ENCODE measurements at regions not wholly inside any gene's neighbourhood (a gene's known extent, or its start where the extent isn't known, plus 50 kb on each side); places are given as distances from the start of the nearest gene placed in this dataset.
A peak's percentile ranks its signal among the peaks of the same experiment; 100 is the strongest.

DNA sequence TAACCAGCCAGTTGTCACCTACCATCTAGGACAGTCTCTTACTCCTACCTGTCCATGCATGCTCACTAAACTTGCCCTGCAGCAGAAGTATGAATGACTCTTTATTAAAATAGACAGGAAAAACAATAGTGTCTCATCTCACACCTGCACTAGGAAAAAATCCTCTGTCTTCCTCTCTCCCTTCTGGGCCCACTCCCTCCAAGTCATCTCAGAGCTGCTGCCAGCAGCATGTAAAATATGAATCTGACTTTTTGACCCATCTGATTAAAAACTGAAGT lies 93.5 kb upstream of the THBS1 start:
- DNase-seq, result no peak

DNA sequence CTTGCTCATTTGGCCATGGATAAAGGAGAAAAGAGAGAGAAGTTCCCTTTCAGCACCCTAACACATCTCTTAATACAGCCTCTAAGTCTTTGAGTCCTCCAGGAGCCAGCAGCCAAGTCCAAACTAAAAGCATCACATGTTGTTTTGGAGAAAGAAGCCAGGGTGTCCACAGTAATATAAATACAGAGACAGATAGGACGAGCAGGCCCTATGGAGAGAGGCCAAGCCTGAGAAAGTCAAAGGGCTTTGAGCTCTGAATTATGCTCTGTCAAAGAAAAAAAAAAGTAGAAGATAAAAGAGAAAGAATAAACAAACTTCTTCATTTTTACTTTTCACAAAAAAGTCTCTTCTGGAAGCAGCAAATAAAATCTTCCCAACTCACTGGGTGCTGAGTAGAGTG lies 92.4 kb upstream of the THBS1 start:
- DNase-seq, result no peak

DNA sequence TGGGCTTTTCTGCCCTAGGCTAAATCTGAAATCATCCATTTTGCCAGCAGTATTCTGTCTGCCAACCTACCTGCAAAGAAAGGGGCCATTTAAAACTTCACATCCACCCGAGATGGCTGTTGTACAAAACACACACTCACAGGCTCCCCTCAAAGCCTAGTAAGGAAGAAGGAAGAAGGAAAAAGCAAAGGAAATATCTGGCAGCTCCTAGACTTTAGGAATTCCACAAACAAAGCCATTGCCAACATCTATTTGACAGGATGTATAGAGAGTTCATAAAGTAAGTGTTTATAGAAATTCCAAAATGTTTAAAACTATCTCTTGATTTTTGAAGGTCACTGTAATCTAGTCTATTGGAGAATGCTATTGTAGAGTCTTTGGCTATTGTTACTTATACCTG lies 91.9 kb upstream of the THBS1 start:
- DNase-seq, result peak; percentile 23

DNA sequence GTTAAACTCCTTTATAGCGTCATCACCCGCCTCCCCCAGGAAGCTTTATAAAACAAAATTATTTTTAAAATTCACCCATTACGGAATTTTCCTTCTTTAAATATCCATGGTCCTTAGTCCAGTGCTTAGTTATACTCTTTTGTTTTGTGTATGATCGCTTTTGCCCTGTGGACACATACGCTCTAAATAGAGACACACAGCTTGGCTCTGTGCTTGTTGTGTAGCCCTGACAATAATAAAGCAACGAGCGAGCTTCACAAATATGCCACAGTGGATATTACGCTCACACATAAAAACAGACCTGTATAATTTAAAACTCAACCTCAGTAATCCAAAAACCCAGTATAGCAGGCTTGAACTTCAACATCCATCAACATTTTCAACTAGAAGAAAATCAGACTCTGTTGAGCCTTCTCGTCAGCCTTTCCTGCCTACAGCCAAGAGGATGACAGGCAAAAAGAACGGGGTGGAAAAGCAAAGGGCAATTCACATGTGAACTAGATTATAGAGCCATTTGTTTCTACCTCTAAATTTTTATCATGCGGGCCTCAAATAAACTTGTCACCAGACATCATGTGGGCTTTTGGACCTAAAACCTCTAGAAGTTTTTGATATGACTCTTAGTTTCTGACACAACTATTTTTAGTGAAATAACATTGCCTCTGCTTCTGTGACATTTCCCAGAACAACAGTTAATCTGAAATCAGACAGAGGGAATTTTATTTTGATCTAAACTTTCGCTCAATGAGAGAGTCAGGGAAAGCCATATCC lies 89.6 kb upstream of the THBS1 start:
- no peak for DNase-seq

DNA sequence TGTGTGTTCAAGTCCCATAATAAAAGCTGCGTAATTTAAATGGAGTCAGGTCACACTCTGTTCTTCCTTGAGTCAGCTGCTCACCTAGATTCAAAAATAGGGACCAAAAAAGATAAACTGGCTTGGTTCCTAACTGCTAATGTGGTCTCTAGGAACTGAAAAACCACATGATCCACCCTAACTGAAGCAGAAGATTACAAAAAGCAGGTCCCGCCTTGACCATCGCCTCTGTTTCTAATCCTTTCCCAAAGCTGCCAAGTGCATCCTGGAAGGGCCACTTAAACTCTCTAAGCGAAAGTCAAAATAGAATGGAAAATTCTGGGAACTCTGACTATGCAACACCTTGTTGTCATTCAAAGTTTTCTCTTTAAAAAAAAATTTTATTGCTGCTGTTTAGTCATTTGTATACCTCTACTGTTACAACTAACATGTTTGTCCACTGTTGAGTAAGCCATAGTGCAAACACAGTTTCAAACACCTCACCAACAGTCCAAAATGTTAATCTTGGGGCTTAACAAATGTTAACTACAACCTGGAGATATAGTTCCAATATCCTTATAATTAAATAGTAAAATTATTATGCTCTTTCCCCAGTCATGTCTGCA lies 88.9 kb upstream of the THBS1 start:
- DNase-seq, result no peak

DNA sequence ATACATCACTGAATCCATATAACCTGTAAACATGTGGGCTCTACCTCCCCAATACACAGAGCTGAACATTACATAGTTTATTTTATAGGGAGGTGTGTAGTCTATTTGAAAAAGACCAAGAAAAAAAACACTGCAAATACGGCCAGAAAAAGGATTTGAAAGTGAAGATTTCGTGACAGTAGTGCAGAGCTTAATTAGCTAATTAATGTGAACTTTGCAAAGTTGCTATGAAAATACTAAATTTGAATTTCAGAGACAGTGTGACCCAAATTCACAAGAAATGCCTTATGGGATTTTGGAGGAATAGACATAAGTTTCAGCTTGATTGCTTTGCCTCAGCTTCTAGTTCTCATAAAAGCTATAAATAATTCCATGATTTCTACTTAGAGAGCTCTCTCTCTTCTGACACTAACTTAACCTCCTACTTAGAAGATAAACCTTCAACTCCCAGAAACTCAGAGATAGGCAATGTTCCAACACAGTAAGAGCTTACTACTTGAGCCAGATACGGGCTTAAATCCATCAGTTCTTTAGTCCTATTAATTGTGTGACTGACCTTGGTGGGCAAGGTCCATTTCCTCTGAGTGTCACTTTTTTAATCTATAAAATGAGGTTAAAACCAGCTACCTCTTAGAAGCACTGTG lies 87.3 kb upstream of the THBS1 start:
- no peak for DNase-seq

DNA sequence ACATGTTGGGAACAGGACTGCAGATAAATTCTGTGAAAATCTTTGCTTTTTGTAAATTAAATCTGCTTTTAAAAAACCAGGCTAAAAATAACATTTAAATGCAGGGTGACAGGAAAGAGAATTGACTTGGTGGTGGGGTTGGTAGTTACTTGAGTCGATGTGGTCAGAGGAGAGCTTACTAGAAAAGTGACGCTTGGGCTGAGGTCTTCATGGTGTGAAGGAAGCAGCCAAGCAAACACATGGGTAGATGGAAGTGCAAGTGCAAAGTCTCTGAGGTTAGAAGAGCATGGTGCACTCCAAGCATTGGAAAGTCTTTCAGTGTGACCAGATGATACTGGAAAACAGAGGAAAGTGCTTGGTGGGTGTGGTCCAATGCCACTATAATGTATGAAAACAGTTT lies 86.4 kb upstream of the THBS1 start:
- DNase-seq, result no peak

DNA sequence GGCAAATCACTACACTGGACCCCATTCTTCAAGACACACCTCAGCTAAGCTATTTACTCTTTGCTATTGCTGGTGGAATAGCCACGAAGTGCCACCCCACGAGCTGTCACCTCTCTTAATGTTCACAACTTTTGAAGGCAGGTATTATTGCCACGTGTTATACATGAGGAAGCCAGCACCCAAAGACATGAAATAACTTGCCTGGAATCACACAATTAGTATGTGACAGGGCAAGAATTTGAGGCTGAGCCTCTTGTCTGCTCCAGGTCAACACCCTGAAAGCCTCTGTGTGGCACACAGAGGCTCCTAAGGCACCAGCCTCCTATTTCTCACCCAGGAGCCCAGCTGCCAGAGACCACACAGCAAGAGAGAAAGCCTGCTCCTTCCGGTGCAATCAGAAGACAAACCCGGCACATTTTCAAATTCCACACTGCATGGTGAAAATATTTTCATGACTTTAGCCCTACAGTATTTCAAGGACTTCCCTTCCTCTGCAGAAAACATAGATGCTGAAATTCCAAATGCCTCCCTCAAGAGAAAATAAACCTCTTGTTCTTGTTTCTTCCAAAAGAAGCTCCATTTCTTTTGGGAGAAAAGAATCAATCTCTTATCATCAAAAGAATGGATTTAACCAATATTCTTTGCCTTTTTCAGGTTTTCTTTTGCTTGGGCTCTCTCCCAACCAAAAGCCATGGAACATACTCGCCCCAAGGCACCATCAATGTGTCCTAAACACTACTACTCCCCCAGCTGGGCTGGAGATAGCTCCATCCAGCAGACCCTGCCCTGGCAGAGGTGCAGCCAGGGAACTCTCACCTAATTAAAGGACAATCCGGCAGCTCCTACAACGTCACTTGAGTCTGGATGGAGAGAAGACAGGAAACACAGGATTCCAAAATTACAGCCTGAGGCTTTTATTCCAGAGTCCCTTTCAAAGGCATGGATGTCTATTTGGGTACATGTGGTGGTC lies 84.7 kb upstream of the THBS1 start:
- DNase-seq, result peak; percentile 64

DNA sequence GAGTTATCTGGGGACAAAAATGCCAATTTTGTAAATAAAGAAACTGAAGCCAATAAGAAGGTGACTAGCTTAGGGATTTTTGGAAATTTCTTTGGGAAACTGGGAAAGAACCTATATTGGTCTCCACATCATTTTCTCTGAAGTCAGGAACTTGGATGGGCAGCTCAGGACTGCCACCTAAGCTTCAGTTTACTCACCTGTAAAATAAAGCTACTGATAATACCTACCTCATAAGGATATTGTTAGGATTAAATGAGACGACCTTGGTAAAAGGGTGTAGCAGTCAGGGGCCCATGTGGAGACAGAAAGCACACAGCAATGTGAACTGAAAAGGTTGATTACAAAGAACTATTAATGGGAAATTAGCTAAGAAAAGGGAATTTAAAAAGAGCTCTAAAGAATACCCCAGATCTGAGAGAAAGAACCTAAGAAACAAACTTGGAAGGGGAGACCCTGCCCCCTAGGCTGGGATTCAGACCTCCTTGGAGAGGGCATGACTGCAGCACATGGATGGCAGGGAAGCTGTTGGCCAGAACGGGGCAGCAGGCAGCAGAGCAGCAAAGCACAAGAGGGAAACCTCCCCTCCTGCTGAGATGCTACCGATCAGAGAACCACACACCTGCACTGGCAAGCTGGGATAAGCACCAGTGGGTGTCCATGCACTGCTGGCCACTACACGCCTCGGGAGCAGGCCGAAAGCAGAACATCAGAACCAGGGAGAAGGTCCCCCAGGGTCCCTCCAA lies 83.7 kb upstream of the THBS1 start:
- no peak for DNase-seq

DNA sequence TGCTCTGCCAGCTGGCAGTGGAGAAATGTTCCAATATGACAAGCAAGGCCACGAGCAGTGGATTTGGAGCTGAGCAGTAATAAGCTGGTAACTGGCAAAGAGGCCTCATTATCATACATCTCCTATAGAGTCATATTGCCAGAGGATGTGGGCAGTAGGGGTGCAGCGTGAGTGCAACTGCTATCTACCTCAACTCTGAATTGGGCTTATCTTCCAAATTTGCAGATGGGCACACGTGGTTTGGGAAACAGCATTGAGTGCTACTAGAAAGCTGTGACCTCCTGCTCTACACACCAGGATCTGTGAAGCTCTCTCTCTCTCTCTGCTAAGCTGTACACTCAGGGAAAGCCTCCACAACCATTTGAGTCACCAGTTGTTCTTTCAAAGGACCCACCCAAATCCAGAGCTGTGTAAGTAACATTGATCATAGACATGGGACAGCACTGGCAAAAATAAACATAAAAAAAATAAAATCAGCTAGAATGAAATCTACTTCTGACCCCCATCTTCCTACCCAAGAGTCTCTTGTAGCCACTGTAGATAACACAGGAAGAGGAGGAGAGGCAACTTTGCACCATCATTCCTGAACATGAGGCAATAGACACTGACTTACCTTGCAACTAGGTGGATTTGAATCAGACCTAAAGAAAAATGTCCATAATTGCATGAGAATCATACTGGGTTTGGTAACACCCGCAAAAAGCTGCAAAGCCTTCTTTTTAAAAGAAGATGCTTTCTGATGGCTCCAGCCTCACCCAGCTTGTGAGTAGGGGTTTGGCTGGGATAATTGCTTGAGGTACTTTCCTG lies 82.9 kb upstream of the THBS1 start:
- DNase-seq, result no peak

DNA sequence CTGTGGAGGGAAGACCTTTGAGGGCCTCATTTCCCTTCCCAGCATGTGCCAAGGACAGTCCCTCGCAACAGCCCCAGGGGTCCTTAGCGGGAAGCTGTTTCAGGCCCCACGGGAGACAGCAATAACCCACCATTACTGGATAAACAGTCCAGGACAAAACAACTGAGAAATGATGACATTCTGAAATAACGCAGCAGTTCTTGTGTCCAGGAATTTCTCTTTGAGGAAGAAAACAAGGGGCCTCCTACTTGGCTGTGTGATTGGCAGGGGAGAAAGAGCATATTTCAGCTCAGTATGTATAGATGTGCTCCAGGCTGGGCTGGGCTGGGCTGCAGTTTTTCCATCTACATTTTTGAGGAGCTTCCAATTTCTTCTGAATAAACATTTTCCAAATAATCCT lies 82.2 kb upstream of the THBS1 start:
- DNase-seq, result peak; percentile 96

DNA sequence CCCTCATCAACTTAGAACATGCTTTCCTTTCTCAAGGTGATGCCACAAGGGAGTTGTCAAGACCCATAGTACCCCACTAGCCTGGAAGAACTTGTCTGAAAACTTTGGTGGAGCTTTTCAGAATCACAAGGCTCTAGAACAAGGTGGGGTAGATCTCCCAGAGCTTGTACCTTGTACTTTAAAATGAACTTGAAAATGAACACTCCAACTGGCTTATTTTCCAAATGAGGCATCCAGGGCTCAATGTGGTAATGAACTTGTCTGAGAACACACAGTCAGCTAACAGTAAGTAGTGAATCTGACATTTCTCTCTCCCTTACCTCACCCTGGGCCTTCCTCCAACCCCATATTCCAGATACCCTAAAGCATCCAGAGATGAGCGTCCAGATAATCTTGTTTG lies 81.8 kb upstream of the THBS1 start:
- peak; percentile 91 for DNase-seq

DNA sequence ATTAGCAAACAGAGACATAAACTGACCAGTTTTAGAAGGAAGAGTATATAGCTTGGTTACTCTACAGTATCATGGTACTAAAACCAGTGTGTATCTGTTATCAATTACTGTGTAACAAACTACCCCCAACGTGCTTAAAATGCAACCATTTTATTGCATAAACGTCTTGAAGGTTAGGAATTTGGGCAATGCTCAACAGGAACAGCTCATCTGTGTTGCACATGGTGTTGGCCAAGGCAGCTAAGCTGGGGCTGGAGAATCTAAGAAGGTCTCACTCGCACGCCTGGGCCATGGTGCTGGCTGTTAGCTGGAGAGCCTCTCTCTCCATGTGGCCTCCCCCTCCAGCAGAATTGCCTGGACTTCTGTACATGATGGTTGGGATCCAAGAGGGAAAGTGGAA lies 81.2 kb upstream of the THBS1 start:
- DNase-seq, result peak; percentile 75

DNA sequence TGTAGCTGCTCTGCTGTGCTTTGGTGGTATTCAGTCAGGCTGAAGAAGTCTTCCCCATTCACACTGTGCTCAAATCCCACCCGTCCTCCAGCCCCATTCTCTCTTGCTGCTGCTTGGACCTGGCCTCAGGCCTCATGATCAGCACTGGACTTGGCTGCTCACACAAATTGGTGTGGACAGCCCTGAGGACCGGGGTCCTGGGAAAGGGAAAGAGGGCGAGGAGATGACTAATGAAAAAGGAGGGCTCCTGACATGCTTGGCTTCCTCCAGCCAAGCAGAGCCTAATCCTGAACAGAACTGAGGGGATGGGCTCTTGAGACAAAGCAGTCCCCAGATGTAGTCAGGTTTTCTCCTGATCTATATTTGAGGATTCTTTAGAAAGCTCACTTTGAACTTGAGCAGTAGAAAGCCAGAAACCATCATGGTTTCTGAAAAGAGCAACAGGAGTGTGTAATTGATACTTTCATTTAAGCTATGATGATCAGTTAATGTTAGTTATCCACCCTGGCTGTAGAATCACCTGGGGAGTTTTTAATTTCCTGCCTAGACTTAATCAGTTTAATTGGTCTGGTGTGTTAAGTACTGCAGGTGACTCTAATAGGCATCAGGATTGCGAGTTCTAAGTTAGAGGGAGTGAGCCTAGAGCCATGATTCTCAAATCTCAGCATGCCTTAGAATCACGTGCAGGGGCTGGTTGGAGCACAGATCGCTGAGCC lies 79.4 kb upstream of the THBS1 start:
- no peak for DNase-seq

DNA sequence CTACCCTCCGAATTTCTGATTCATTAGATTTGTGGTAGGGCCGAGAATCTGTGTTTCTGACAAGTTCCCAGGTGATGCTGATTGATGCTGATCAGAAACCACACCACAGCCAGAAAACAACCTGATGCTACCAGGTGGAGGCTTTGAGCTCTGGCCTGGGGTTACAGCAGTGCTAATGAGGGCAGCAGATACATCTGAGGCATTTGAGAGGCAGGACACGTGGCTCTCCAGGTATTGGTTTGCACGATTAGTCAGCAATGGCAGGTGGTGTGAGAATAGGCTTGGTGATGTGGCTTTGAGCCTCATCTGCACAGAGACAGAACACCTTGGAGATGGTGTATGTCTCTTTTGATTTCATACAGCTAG lies 78.8 kb upstream of the THBS1 start:
- DNase-seq, result no peak

DNA sequence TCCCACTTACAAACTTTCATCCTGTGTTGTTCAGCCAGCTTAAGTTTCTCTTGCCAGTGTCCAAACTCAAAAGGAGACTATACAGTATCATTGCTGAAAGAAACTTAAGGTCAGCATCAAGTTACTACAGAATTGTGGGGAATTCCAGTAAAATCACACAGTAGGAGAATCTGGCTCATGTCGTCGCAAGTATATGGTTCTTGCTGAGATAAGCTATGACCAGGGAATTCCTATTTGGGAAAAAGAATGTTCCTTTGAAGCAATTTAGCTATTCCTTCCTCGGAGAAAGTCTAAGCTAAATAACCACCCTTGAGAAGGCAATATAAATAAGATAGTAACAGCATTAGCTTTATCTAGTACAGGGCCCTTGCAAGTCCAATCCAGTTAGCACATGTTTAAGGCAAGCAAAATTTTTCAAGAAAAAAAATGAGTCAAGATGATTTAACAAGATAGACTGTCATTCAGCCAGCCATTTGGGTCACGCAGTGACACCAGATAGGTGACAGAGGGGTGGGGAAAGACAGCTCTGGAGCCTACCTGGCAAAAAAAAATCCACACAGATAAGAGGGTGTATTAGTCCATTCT lies 78.2 kb upstream of the THBS1 start:
- no peak for DNase-seq

DNA sequence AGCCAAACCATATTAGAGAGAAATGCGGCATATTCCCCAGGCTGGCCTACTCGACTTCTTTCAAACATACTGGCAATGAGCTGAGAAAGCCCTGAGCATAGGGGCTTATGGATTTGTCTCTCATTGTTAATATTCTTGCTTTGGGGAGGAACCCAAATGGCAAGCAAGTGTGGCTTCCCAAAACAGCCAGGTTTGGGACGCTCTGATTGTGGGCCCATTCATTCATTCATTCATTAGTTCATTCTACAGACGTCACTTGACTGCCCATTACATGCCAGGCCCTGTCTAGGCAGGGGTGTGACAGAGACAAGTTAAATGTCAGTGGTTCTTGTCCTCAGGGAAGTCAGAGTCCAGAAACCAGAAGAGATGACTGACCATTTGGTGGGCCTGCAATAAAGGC lies 77.4 kb upstream of the THBS1 start:
- DNase-seq, result no peak

DNA sequence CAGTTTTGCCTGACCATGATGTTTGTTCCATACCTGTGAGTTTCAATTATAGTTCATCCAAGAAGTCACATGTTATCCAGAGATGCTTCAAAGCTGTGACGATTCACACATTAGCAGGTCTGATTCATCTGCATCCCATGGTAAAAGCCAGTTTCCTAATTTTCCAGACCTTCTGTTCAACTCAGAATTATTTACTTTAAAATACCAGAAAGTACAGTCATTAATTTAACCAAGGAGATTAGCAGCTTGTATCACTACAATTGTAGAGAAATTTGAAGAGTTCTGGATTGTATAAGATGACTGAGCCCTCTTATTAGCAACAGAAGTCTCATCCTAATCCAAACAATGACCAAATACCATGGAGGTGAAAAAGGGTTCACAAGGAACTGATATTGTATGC lies 76.1 kb upstream of the THBS1 start:
- DNase-seq, result no peak

DNA sequence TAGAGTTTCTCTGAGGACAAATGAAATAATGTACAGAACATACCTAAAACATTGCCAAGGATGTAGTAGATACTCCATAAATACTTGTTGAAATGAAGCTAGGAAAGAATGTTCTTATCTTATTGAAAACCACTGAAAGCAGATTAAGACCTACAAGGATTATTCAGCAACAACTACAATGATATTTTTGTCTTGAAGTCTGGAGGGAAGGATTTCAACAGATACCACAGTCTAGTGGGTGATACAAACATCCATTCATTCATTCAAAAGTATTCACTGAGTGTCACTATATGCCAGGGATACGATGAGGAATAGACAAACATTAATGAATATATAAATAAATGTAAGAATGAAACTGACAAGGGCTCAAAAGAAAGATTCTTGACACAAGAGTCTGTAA lies 74.7 kb upstream of the THBS1 start:
- DNase-seq, result no peak

DNA sequence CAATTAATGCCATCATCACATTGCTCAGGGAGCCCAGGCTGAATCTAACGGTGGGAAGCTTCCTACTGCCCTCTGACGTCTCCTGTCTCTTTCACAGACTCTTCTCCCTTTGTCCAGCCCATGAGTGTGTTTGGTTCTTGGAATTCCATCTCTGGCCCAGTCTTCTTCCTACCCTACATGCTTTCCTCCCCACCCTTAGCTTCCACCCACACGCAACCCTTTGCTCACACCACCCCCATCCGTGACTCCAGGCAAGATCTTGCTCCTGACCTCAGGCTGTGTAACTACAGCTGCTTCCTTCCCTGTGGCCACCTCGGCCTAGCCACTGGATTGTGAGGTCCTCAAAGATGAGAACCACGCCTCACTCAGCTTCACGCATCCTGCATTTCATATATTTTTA lies 72.3 kb upstream of the THBS1 start:
- DNase-seq, result no peak
